T47D (cell line): ENCODE measurements at regions not wholly inside any gene's neighbourhood (a gene's known extent, or its start where the extent isn't known, plus 50 kb on each side); places are given as distances from the start of the nearest gene placed in this dataset.
"Not testable (repeated sequence)": the region's sequence is repeated elsewhere in the genome, so short reads cannot be mapped to it uniquely, and the experiment has no call there.

Experiments
- DNase-seq, 2 experiments: peaks; one replicate each; pipeline versions ENCODE4 v3.0.0 to v3.0.0-alpha.2; 2011 to 2012; ENCODE audit warnings: low read depth in 1 of 2, low spot score in 1 of 2
- JUND ChIP-seq: IDR thresholded peaks from 2 replicates; pipeline ENCODE4 v1.6.1; 2012; ENCODE audit warnings: low read depth
- in situ Hi-C: cut with HindIII; loops from 2 replicates; pipeline ENCODE4 v1.10.0; 2016; ENCODE audit warnings: low sequenced_read_pairs, low pct_unique_long_range_greater_than_20kb

DNA sequence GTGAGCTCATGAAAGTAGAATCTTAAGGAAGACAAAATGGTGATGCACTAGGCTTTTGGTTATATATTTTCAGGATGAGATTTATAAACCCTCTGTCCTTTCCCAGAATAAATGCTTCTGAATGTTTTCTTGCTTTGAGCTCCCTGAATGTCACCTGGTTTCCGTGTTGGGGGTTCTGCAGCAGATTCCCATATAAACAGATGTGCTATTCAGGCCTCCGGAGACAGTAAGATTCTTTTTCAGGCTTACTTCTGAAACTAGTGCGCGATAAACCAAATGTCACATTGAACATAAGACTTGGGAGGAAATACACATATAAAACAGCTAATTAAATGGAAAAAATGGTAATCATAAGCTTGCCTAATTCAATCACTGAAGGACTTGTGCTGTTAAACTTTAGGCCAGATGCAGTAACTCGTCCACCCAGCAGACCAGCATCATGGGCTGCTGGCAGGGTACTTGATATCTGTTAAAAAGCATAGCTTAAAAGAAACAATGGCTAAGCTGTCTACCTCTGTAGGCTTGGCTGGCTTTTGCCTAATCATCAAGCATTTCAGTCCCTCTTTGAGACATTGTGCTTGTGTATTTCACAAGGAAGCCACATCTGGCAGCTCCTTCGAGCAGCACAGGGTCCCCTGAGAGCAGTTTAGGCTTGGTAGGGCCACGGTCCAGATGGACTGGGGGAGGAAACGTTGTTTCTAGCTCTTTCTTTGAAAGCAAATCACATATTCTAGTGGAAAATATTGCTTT is 281.2 kb upstream of the KIAA1217 start:
- in situ Hi-C loops, result no loop called here
- DNase-seq, result no peak
- no peak for TF ChIP-seq JUND

DNA sequence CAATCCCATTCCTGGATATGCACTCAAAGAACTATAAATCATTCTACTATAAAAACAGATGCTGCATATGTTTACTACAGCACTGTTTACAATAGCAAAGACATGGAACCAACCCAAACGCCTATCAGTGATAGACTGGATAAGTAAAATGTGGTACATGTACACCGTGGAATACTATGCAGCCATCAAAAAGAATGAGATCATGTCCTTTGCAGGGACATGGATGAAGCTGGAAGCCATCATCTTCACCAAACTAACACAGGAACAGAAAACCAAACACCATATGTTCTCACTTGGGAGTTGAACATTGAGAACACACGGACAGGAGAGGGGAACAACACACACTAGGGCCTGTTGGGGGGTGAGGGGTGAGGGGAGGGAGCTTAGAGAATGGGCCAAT is 274.9 kb upstream of the KIAA1217 start:
- in situ Hi-C loops, DNase-seq: not testable (repeated sequence)

DNA sequence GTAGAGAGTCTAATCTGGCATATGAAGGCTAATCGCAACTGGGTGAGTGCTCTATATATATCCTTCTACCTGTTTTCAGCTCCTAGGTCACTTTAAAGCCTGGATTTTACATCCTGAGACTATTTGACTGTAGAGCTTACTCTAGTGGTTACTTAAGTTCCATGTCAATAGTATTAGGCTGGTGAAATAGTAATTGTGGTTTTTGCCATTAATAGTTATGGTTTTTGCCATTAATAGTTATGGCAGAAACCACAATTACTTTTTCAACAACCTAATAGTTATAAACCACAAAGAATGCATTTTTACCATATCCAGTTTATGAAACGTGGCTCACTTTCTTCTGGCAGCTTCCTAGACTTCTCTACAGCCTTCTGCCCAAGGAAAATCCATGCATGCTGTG is 263.1 kb upstream of the KIAA1217 start:
- in situ Hi-C loops, result no loop called here
- no peak for TF ChIP-seq JUND
- no peak for DNase-seq

DNA sequence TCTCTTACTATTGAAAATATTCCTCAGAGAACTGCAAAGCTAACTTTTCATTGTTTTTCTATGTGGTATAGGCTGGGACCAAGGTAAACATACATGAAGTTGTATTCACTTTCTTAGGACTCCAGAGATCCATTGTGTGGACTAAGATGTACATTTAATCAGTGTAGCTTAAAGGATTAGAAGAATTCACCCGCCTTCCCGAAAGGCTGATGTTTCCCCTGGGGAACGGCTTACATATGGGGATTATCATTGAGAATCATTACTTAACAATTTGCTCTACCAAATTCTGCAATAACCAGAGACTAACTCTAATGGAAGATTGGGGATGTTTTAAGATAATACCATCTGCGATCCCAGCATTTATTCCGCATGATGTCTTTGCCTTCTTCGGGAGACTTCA is 257.1 kb upstream of the KIAA1217 start:
- TF ChIP-seq JUND, result no peak
- DNase-seq, result no peak

DNA sequence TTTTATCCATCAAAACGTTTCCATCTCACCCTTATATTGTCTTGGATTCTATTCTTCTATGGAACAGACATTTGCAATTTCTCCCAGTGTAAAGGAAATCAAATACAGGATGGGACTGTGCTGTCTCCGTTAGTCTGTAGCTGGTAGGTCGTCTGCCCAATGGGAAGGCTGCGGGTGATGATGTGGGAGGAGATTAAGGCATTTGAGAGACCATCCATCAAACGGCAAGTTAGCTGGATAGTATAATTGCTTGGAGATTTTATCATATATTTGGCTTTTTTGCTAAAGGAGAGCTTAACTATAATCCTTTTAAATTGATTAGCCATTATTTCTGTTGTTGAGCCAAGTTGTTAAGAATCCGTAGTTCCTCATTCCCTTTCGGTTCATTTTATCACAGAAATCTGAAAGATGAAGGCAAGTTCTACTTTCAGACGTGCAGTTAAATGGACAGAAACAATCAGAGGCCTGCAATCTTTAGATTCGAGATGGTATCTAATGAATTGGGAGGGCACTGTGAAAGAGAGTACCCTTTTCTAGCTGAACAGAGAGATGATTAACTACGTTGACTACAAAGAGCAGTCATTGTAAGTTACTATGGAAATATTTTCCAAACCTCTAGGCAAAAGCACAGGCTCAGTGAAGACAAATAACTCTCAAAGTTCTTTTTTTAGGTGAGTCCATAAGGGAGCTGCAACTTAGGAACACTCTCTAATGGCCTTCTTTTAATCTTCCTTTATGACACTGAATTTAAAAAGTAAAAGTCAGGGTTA is 253.3 kb upstream of the KIAA1217 start:
- in situ Hi-C loops, result no loop called here

More for the DNA sequence above, 257.1 kb upstream of the KIAA1217 start:
- in situ Hi-C loops, result no loop called here

DNA sequence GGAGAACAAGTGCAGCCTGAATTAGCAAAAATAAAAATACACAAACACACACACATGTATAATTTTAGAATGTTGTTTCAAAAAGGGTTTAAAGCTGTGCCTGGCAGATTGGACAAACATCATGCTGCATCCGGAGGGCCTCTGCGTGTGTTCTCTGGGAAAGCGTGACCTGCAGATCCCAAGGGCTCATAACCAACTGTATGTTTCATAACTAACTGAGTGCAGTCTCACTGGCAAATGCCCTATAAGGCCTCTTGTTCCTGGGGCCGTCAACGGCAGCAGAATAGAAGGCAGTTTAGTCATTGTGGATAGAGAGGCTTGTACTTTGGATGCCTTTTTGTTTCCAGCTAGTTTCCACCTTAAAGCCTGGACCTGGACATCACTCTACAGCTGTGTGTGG is 243.8 kb upstream of the KIAA1217 start:
- TF ChIP-seq JUND, result no peak
- in situ Hi-C loops, result no loop called here
- DNase-seq, result no peak

More for the DNA sequence above, 253.3 kb upstream of the KIAA1217 start:
- TF ChIP-seq JUND, result no peak
- DNase-seq, result peak in 1 of 2 experiments; percentile 20

DNA sequence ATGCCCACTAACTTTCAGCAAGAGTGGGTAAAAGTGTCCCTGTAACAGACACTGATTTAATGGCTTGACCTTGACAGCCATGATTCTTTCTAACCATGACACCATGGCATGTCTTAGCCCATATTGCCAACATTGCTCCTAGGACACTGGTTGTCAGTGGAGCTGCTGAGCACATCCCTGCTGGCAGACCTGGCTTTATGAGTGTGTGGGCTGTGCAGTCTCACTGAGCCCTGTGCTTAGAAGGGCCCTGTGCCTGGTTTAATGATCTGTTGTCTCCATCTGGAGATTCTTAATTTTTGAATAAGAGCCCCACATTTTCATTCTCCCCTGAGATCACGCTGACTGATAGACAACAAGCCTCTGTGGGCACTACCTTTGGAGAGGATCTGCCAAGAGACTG is 243.1 kb upstream of the KIAA1217 start:
- no peak for TF ChIP-seq JUND
- DNase-seq, result no peak
- in situ Hi-C loops, result no loop called here

DNA sequence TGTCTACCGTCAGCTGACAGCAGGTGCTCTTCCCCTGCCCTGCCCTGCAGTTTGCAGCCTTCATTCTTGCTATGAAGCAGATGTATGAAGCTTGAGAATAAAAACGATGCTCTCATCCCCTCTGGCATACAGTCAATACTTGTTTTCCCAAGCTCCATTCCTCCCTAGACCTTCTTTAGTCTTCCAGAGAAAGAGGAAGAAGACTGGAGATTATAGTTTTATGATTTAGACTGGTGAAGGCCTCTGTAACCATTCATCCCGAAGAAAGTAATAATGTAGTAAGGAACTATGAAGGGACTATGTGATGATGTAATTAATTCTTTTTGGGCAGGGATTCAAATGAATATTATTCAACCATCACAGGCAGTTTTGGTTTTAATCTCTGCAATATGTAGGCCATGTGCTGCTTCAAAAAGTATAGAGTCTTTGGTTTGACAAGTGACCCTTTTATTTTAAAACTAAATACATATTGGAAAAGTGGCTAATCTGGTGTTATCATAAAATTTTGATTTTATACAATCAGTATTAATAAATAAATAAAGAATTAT is 242.4 kb upstream of the KIAA1217 start:
- in situ Hi-C loops, result no loop called here
- TF ChIP-seq JUND, result no peak
- no peak for DNase-seq

DNA sequence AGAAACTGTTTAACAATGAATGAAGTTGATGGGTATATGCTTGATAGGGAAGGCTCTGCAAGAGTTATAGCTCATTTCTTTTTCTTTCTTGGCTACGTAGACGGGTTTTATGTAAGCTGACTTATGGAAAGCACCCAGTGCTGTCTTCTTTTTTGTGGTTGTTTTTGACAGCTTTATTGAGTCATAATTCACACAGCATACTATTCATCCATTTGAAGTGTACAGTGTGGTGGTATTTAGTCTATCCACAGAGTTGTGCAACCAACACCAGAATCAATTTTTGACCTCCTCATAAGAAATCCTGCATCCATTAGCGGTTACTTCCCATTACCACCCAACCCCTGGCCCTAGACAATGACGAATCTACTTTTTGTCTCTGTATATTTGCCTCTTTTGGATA is 240.6 kb upstream of the KIAA1217 start:
- no peak for DNase-seq
- TF ChIP-seq JUND, result no peak

DNA sequence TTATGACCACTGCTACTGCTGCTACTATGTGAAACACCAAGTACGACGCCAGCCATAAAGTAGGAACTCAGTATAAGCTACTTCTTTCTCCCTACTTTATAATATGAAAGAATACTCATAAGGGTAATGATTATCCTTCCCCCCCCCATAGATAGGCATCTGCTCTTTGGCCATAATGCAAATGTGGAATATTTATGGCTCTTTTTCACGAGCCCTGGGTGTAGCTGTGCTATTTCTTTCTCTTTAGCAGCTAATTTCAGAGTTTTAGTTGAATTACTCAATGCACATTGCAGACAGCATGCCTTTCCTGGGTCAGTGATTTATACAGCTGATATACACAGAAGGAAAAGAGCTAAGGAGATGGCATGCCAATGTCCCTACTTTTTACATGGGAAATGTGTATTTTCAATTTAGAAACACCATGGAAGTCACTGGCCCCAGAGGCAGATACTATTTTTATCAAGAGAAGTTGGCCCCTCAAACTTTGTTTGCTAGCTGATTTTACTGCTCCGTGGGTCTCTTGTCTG is 234.1 kb upstream of the KIAA1217 start:
- in situ Hi-C loops, result no loop called here
- DNase-seq, result no peak
- no peak for TF ChIP-seq JUND

More for the DNA sequence above, 240.6 kb upstream of the KIAA1217 start:
- in situ Hi-C loops, result no loop called here

DNA sequence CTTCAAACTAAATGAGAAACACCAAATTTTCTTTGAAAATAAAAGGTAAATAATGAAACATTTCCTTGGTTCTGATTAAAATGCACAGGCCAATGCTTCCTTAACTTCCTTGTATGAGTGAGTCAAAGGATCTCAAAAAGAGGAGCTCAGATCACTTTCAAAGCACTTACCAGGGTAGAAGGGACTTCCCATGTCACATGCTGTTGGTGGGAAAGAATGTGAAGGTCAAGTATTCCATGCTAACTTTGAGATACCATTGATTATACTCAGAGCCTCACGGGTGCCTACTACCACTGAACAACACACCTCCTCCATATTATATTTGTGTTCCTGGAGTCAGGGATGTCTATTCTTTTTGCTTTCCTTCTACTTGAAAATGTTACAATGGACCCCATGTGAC is 233.5 kb upstream of the KIAA1217 start:
- in situ Hi-C loops, result no loop called here

DNA sequence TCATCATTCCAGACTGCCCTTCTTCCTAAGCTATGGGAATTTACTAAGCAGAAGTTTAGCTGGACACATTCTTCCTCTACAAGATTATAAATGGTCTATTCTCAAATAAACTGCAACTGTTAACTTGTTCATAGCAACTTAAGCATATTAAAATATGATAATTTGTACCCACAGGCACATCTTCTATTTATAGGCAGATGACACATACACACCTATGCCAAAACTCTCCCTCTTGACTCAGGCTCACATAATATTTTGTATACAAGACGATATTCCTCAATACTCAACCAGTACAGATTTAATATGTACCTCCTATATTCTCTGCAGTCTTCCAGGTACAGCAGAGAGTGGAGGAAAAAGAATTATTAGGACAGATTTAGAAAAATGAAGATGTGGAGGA is 232.7 kb upstream of the KIAA1217 start:
- no peak for DNase-seq
- no peak for TF ChIP-seq JUND
- in situ Hi-C loops, result no loop called here

More for the DNA sequence above, 233.5 kb upstream of the KIAA1217 start:
- no peak for DNase-seq
- TF ChIP-seq JUND, result no peak

DNA sequence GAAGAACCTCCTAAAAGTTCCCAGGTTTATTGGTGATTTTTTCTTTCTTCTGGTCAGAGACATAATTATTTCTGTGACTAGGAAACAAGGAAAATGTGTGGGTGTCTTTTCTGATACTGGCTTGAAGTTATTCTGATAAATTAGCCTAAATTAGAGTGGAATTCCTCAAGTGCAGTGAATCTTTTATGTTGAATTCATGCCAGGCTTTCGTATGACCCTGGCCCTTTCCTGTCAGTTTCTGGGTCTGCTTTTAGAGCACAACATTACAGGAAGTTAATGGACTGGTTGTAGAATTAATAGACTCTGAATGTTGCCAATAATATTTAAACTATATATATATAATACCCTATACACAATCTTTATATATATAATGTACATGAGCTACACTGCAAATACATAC is 230.6 kb upstream of the KIAA1217 start:
- no peak for DNase-seq
- TF ChIP-seq JUND, result no peak
- in situ Hi-C loops, result no loop called here
